HAP-1 (cell line): ENCODE measurements at regions not wholly inside any gene's neighbourhood (a gene's known extent, or its start where the extent isn't known, plus 50 kb on each side); places are given as distances from the start of the nearest gene placed in this dataset.

Experiments used
- DNase-seq, 2 experiments: peaks; one replicate each; pipeline ENCODE4 v3.0.0-alpha.2; 2016 to 2020; ENCODE audit warnings: low spot score in 2 of 2
- H3K27me3 ChIP-seq: fragments of 250-450 bp; sonication (Bioruptor Pico); 2 replicates; pipeline ENCODE4 v1.5.1; 2020; ENCODE audit warnings: low read depth, mild to moderate bottlenecking, moderate library complexity
- H3K36me3 ChIP-seq: fragments of 250-450 bp; sonication (Bioruptor Pico); replicated peaks from 2 replicates; pipeline ENCODE4 v1.5.1; 2020; ENCODE audit warnings: mild to moderate bottlenecking
- H3K4me1 ChIP-seq: fragments of 250-450 bp; sonication (Bioruptor Pico); 2 replicates; pipeline ENCODE4 v1.5.1; 2020; ENCODE audit warnings: mild to moderate bottlenecking
- H3K4me3 ChIP-seq: fragments of 250-450 bp; sonication (Bioruptor Pico); 2 replicates; pipeline ENCODE4 v1.5.1; 2020; ENCODE audit warnings: mild to moderate bottlenecking, moderate library complexity
- H3K9me3 ChIP-seq: fragments of 250-450 bp; sonication (Bioruptor Pico); 2 replicates; pipeline ENCODE4 v1.5.1; 2020; ENCODE audit warnings: mild to moderate bottlenecking, moderate library complexity
- in situ Hi-C: fragments of 300-500 bp; cut with MboI; formaldehyde crosslinking; loops from 3 replicates; pipeline ENCODE4 v1.14.3; 2020; ENCODE audit warnings: low sequenced_read_pairs, inconsistent platforms, mixed read lengths

DNA sequence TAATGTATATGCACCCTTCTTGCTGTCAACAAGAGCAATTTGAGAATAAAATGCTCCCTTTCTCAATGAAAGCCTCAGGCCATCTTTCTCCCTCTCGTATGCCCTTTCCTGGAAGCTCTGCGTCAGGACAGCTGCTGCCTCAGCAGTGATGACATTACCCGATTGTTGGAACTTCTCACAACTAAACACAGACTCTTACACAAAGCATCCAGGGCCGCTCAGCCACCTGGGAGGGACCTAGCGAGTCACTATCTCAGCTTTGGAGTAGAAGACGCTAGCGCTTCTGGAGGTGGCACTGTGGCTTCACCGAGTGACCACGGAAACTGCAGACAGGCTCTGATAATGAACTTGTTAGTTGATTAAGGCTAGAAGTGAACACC, 153.2 kb upstream of the SOX1 start:
- in situ Hi-C loops: no loop called here
- H3K27me3 ChIP-seq: no peaks in the 10 kb centered on the region
- DNase-seq: no peak
- no peaks in the 10 kb centered on the region for H3K4me1 ChIP-seq
- no peak overlapping the region for H3K4me3 ChIP-seq
- no peaks in the 10 kb centered on the region for H3K36me3 ChIP-seq
- no peaks in the 10 kb centered on the region for H3K9me3 ChIP-seq

DNA sequence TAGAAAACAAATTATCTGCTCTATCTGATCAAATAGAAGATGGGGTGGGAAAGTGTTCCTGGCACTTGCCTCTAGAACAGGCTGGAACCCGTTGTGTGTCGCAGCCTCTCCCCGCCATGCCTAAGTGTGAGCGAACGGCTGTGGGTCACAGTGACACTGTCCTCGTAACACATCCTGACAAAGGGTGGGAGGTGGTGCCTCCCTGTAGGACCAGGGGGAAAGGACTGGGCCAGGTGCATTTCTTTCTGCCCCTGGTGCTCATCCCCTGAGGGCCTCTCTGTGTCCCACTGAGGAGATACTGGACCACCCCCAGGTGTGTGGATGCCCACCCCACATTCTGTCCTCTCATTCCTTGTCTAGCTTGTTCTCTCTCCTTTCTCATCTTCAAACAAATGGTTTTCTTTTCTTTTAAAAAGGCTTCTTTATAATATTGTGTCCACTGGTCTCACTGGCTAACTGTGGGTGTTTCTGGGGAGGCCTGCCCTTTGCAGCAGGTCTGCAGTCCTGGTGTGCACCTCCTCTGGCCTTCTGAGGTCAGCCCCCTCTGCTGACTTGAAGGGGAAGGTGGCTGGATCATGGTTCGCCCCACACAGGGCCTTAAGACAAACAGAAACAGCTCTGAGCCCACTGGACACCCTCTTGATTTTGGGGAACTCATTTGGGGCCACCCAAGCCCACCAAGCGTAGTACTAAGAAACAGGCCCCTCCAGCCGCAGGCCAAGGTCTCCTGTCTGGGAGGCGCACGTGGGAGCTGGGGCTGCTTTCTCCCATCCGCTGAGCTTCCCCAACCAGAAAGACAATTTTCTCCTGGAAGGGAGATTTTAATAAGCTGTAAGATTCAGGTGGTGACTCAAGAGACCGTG, 152.5 kb upstream of the SOX1 start:
- Histone ChIP-seq H3K9me3 (no peaks in the 10 kb centered on the region), H3K4me3 (no peak overlapping the region), H3K4me1 (no peaks in the 10 kb centered on the region), H3K36me3 (no peaks in the 10 kb centered on the region), H3K27me3 (no peaks in the 10 kb centered on the region)
- DNase-seq: no peak
- in situ Hi-C loops: no loop called here

- Histone ChIP-seq H3K9me3 (no peaks in the 10 kb centered on the region), H3K36me3 (no peaks in the 10 kb centered on the region), H3K4me3 (no peak overlapping the region), H3K4me1 (no peaks in the 10 kb centered on the region), H3K27me3 (no peaks in the 10 kb centered on the region)
- in situ Hi-C loops: no loop called here
- no peak for DNase-seq
Observed at GRCh38 chr13:111915104-111915551, 151.8 kb upstream of the SOX1 start.

DNA sequence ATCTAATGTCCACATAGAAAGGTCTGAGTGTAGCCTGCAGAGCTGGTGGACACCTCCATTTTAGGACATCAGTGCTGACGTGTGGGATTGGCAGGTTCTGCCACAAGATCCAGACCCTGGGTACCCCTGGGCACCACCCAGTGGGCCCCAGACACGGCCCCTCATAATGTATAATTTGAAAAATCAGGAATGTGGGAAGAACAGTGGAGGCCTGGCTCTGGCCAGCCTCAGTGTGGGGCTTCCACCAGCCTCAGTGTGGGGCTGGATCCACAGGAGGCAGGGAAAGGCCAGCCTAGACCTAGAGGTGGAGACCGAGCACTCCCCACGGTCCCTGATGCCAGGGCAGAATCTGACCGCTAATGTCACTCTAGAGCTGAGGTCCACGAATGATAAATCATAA, 150.7 kb upstream of the SOX1 start:
- in situ Hi-C loops: no loop called here
- H3K4me3 ChIP-seq: no peak overlapping the region
- H3K36me3 ChIP-seq: no peaks in the 10 kb centered on the region
- no peaks in the 10 kb centered on the region for H3K27me3 ChIP-seq
- H3K9me3 ChIP-seq: no peaks in the 10 kb centered on the region
- no peak for DNase-seq
- no peaks in the 10 kb centered on the region for H3K4me1 ChIP-seq

DNA sequence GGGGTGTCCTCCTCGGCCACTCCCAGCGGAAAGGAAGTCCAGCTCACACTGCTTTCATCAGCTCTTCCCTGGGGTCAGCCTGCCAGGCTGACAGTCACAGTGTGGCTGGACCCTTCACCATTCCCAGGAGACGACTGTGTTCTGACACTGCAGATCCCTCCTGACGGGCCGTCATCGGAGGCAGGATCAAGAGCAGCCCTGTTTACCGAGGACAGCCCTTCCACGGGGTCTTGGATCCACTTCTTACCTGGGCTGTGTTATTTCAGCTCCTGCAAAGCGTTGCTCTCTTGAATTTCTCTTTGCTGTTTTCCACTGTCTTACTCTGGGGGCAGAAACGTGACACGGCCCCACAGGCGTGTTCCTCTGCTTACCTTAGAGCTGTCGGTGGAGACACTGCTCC, 149.9 kb upstream of the SOX1 start:
- H3K27me3 ChIP-seq: no peaks in the 10 kb centered on the region
- no peak for DNase-seq
- no peak overlapping the region for H3K4me3 ChIP-seq
- in situ Hi-C loops: no loop called here
- H3K9me3 ChIP-seq: no peaks in the 10 kb centered on the region
- H3K4me1 ChIP-seq: no peaks in the 10 kb centered on the region
- no peaks in the 10 kb centered on the region for H3K36me3 ChIP-seq

DNA sequence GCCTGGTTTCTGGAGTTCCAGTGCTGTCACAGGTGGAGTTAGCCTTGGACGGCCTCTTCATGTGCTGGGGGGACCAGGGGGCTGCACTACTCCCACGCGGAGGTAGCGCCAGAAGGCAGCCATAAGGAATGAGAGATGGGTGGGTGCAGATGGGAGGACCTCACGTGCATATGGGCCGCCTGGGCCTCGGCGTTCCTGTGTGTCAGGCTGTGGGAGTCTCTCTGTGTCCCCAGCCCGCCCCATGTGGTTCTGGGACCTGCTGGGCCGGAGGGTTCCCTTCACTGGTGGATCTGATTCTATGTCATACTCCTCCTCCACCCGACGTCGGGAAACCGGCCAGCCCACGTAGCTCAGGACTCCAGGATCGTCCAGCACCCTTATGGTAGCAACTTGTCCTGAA, 149.0 kb upstream of the SOX1 start:
- in situ Hi-C loops: no loop called here
- Histone ChIP-seq H3K4me1 (no peaks in the 10 kb centered on the region), H3K27me3 (no peaks in the 10 kb centered on the region), H3K4me3 (no peak overlapping the region), H3K36me3 (no peaks in the 10 kb centered on the region), H3K9me3 (no peaks in the 10 kb centered on the region)
- DNase-seq: no peak

DNA sequence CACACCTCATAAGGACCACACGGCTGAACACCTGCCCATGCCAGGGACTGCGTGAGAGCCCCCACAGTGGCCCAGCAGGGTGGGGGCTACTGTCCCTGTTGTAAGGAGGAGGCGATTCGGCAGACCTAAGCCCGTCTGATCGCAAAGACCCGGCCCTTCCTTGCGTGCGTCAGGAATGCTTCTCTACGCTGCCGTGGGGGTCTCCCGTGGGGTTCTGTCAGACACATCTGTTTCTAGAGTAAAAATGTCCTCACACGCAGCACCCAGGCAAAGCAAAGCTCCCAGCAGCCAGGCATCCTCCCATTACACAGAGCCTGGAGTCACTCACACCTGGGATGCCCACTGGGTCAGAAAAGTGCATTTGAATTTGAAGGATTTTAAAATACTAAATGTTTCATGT, 147.7 kb upstream of the SOX1 start:
- DNase-seq: no peak
- Histone ChIP-seq H3K4me1 (no peaks in the 10 kb centered on the region), H3K36me3 (no peaks in the 10 kb centered on the region), H3K9me3 (no peaks in the 10 kb centered on the region), H3K27me3 (no peaks in the 10 kb centered on the region), H3K4me3 (no peak overlapping the region)
- in situ Hi-C loops: no loop called here

DNA sequence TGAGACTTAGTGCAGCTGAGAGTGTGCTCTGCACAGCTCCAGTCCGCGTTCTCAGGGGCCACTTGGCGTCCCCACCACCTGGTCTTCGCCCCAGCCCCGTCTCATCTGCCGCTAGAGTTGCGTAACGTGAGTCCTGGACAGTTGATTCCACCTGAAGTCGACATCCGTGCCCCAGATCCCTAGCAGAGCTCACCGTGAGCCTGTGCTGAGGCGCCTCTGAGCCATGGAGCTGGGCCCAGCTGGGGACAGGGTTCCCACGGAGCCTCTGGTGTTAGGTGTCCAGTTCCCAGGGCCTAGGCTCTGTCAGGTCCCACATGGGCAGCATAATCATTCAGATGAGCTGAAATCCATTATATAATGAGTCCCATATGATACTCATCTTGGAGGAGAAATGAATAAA, 147.1 kb upstream of the SOX1 start:
- H3K36me3 ChIP-seq: no peaks in the 10 kb centered on the region
- no peak for DNase-seq
- H3K9me3 ChIP-seq: no peaks in the 10 kb centered on the region
- no peaks in the 10 kb centered on the region for H3K27me3 ChIP-seq
- no peak overlapping the region for H3K4me3 ChIP-seq
- no peaks in the 10 kb centered on the region for H3K4me1 ChIP-seq
- in situ Hi-C loops: no loop called here

DNA sequence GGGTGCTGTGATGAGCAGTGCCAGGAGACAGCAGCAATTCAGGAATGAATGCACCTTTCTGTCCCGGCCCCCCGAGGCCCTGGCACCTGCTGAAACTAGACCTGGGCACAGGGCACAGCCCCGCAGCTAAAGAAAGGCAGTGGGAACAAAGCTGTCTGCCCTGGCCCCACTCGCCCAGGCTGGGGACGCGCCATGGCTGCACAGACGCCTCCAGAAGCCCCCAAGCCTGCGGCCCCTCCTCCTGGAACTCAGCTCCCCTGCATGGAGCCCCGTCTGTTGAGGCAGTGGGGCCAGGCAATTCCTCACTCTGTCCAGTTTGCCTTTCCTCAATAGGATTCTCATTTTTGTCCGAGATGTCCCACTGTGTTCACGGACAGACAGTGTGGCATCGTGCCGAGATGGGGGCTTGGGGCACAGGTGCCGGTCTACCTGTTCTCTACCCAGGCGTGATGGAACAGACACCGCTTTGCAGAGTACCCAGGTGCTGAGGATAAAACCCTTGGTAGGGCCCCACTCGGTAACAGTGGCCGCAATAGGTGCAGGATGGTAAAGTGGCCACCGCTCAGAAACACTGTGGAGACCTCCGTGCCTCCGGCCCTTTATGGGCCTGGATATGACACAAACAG, 146.5 kb upstream of the SOX1 start:
- no peak overlapping the region for H3K4me3 ChIP-seq
- H3K4me1 ChIP-seq: no peaks in the 10 kb centered on the region
- H3K36me3 ChIP-seq: no peaks in the 10 kb centered on the region
- no peak for DNase-seq
- in situ Hi-C loops: no loop called here
- H3K9me3 ChIP-seq: no peaks in the 10 kb centered on the region
- no peaks in the 10 kb centered on the region for H3K27me3 ChIP-seq

GRCh38 chr13:111920932-111921705, 145.8 kb upstream of the SOX1 start:
- no peak overlapping the region for H3K4me3 ChIP-seq
- no peak for DNase-seq
- no peaks in the 10 kb centered on the region for H3K9me3 ChIP-seq
- H3K36me3 ChIP-seq: no peaks in the 10 kb centered on the region
- no peaks in the 10 kb centered on the region for H3K27me3 ChIP-seq
- H3K4me1 ChIP-seq: no peaks in the 10 kb centered on the region
- in situ Hi-C loops: no loop called here

DNA sequence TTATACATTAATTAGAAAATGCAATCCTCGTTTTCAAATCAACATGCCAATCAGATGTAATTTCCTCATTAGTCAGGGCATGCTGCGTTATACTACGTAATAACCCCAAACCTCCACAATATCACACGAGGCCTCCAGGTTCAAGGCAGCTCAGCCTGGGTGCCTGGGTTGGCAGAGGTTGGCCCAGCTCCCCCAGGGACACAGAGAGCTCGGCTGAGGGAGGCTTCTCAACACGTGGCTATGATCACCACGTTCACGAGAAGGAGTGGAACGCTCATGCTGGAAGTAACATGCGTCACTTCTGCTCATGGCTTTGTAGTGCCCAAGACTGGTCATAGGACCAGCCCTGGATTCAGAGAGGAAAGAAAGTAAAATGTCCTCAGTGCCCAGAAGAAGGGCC, 144.9 kb upstream of the SOX1 start:
- in situ Hi-C loops: no loop called here
- Histone ChIP-seq H3K9me3 (no peaks in the 10 kb centered on the region), H3K36me3 (no peaks in the 10 kb centered on the region), H3K27me3 (no peaks in the 10 kb centered on the region), H3K4me3 (no peak overlapping the region), H3K4me1 (no peaks in the 10 kb centered on the region)
- no peak for DNase-seq

DNA sequence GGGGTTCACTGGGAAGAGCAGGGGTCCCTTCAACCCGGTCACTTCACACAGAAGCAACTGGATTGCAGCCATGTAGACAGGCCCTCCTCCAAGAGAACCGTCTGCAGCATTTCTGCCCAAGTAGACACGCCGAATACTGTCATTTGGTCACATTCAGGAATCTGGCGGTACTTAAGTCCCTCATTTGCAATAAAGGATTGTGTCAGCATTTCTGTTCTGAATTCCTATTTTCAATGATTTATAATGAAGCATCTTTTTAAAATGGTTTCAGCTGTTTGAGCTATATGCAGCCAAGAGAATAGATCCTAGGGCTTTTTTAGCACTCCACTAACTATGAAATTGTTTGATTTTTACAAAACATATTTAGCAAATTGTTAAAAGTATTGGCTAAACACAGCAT, 143.5 kb upstream of the SOX1 start:
- Histone ChIP-seq H3K36me3 (no peaks in the 10 kb centered on the region), H3K27me3 (no peaks in the 10 kb centered on the region), H3K9me3 (no peaks in the 10 kb centered on the region), H3K4me1 (no peaks in the 10 kb centered on the region), H3K4me3 (no peak overlapping the region)
- DNase-seq: no peak
- in situ Hi-C loops: no loop called here

- in situ Hi-C loops: no loop called here
- no peaks in the 10 kb centered on the region for H3K9me3 ChIP-seq
- H3K4me3 ChIP-seq: no peak overlapping the region
- DNase-seq: no peak
- no peaks in the 10 kb centered on the region for H3K27me3 ChIP-seq
- H3K4me1 ChIP-seq: no peaks in the 10 kb centered on the region
- no peaks in the 10 kb centered on the region for H3K36me3 ChIP-seq
Observed at GRCh38 chr13:111923991-111924677, 142.8 kb upstream of the SOX1 start.

DNA sequence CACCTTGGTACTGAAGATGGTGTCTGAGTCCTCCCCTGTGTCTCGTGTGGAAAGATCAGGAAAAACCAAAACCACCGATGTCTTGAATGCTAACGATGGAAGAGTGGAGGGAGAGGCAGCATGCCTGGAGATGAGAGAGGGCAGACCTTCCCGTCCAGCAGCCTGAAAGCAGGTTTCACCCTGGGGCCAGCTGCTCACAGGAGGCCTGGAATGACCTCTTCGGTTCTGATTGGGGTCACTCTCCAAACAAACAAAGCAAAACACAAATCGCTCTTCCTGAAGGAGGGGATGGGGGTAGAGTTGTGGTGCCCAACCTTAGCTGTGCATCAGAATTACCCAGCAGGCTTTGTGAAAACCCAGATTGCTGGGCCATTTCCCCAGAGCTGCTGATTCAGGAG, 142.3 kb upstream of the SOX1 start:
- no peak for DNase-seq
- H3K36me3 ChIP-seq: no peaks in the 10 kb centered on the region
- no peaks in the 10 kb centered on the region for H3K27me3 ChIP-seq
- in situ Hi-C loops: no loop called here
- H3K9me3 ChIP-seq: no peaks in the 10 kb centered on the region
- no peaks in the 10 kb centered on the region for H3K4me1 ChIP-seq
- no peak overlapping the region for H3K4me3 ChIP-seq
